WI38 (cell line): ENCODE measurements at regions not wholly inside any gene's neighbourhood (a gene's known extent, or its start where the extent isn't known, plus 50 kb on each side); places are given as distances from the start of the nearest gene placed in this dataset.

ENCODE experiments used
- H3K4me3 ChIP-seq: 2 replicates; pipeline ENCODE4 v1.5.1; 2011; ENCODE audit warnings: low read depth, mild to moderate bottlenecking, control low read depth, low read length
- TF ChIP-seq, protein P1 (sequence below): IDR thresholded peaks from 2 replicates; pipeline ENCODE4 v1.5.1; 2012; ENCODE audit warnings: low read depth, mild to moderate bottlenecking, control low read depth, low read length

DNA sequence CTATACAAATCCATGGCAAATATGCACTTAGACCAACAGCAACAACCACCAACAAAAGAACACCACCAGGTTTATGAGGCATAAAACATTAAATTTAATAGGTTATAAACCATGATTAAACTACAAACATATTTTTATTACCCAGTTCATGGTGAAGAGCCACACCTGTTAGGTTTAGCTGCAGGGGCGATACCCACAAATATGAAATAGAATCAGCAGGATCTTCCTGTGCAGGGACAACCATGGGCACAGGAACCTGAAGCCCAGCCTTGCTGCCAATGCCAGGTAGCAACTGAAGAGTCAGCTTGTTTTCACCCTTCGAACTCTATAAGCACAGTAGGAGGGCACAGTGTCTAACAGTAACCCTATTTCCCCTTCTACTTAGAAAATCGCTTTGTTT is 675.0 kb downstream of the SATB2 start:
- no peak overlapping the region for H3K4me3 ChIP-seq
- TF ChIP-seq, protein P1, sequence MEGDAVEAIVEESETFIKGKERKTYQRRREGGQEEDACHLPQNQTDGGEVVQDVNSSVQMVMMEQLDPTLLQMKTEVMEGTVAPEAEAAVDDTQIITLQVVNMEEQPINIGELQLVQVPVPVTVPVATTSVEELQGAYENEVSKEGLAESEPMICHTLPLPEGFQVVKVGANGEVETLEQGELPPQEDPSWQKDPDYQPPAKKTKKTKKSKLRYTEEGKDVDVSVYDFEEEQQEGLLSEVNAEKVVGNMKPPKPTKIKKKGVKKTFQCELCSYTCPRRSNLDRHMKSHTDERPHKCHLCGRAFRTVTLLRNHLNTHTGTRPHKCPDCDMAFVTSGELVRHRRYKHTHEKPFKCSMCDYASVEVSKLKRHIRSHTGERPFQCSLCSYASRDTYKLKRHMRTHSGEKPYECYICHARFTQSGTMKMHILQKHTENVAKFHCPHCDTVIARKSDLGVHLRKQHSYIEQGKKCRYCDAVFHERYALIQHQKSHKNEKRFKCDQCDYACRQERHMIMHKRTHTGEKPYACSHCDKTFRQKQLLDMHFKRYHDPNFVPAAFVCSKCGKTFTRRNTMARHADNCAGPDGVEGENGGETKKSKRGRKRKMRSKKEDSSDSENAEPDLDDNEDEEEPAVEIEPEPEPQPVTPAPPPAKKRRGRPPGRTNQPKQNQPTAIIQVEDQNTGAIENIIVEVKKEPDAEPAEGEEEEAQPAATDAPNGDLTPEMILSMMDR, result no peak

DNA sequence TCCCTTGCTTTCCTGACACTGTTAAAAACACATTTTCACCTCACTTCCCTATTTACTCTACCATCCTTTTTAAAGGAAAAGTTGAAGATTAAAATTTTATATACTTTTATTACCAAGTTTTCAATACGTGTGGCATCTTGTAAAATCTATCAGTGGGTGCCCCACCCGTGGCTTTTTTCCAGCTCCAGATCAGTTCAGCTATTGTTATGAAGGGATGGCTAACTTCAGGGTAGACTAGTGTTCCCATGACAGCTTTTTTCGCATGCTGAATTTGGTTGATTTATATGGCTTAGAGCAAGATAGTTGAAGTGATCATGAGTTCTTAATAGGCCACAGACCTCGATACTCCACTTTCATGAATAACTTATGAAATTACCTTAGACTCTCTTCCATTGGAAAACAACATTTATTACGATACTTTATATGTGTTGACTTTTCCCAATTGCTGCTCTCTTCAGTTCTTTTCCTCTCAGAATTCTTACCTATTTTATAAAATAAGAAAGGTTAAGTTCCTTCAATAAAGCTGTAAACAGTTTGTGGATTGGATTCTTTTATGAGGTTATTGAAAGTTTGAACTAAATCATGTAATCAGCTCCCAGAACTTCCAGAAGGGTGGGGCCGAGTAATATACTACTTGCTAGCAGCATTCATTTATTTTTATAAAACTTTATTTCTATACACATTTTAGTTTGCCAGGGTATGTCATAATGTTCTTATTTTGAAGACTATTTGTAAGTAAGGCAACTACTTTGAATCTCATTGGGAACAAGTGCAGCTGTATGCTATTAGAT is 680.9 kb downstream of the SATB2 start:
- H3K4me3 ChIP-seq, result no peak overlapping the region
- TF ChIP-seq, protein P1, result no peak

DNA sequence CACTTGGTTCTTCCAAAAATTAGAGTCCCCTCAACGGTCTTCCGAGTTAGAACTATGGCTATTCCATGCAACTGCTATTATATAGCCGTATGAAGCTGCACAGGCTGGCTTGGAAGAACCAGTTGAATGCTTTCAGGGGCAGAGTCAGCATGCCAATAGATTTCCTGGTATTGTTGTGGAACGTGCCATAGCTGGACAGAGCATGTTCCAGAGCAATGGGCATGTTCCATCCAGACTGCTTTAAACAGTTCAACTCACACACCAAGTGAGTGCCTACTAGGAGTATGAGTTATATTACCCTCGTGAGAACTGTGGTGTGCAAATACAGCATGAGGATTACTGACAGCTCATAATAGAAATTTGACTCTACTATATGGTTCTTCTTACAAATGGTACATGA is 682.0 kb downstream of the SATB2 start:
- no peak overlapping the region for H3K4me3 ChIP-seq

GRCh38 chr2:198774576-198774975 is 683.2 kb downstream of the SATB2 start:
- TF ChIP-seq, protein P1, result no peak
- H3K4me3 ChIP-seq, result no peak overlapping the region

More for the DNA sequence above, 682.0 kb downstream of the SATB2 start:
- TF ChIP-seq, protein P1, result no peak

- TF ChIP-seq, protein P1, result no peak
Measured at GRCh38 chr2:198767694-198768093, 690.0 kb downstream of the SATB2 start.

DNA sequence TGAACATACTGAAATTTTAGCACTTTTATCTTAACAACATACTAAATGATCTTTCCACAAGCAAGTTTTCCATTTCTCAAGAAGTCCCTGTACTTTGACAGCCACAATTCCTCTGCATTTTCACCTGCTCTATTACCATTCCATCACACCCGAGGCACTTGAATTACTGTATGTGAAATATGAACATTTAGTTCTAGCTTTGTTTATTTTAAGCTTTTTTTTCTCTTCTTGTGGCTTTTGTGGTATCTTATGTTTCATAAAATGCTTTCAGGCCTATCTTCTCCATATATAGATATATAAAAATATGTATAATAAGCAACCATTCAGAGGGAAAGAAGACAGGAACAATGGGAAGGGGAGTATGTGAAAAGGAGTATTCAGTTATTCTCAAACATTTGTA is 693.9 kb downstream of the SATB2 start:
- H3K4me3 ChIP-seq, result no peak overlapping the region
- TF ChIP-seq, protein P1, result no peak

More at GRCh38 chr2:198767694-198768093, 690.0 kb downstream of the SATB2 start:
- no peak overlapping the region for H3K4me3 ChIP-seq

GRCh38 chr2:198762441-198762840 is 695.3 kb downstream of the SATB2 start:
- TF ChIP-seq, protein P1, result no peak
- no peak overlapping the region for H3K4me3 ChIP-seq
